ENCODE measurements at regions not wholly inside any gene's neighbourhood (a gene's known extent, or its start where the extent isn't known, plus 50 kb on each side); places are given as distances from the start of the nearest gene placed in this dataset.

GRCh38 chr9:118088090-118088489 lies 383.9 kb downstream of the TLR4 start:
- DNase-seq, result no peak

- DNase-seq, result no peak
Measured at GRCh38 chr9:118091226-118091625, 387.0 kb downstream of the TLR4 start.

- no peak for DNase-seq
Measured at GRCh38 chr9:118091711-118092500, 387.7 kb downstream of the TLR4 start.

- no peak for DNase-seq
Measured at GRCh38 chr9:118094387-118094786, 390.2 kb downstream of the TLR4 start.

GRCh38 chr9:118100529-118101419 lies 396.6 kb downstream of the TLR4 start:
- DNase-seq, result no peak

GRCh38 chr9:118104363-118104762 lies 400.2 kb downstream of the TLR4 start:
- no peak for DNase-seq

GRCh38 chr9:118108971-118109370 lies 404.8 kb downstream of the TLR4 start:
- DNase-seq, result no peak

- no peak for DNase-seq
Measured at GRCh38 chr9:118109542-118109941, 405.3 kb downstream of the TLR4 start.

- no peak for DNase-seq
Measured at GRCh38 chr9:118121361-118121760, 417.2 kb downstream of the TLR4 start.

- DNase-seq, result no peak
Measured at GRCh38 chr9:118128313-118128712, 424.1 kb downstream of the TLR4 start.

- no peak for DNase-seq
Measured at GRCh38 chr9:118129541-118129940, 425.3 kb downstream of the TLR4 start.

GRCh38 chr9:118148990-118149389 lies 444.8 kb downstream of the TLR4 start:
- no peak for DNase-seq

GRCh38 chr9:118156846-118157245 lies 452.6 kb downstream of the TLR4 start:
- DNase-seq, result no peak

- no peak for DNase-seq
Measured at GRCh38 chr9:118162716-118163115, 458.5 kb downstream of the TLR4 start.

GRCh38 chr9:118163751-118164150 lies 459.5 kb downstream of the TLR4 start:
- DNase-seq, result no peak

GRCh38 chr9:118165451-118165850 lies 461.2 kb downstream of the TLR4 start:
- DNase-seq, result no peak

- no peak for DNase-seq
Measured at GRCh38 chr9:118170032-118170955, 466.1 kb downstream of the TLR4 start.

GRCh38 chr9:118177241-118177640 lies 473.0 kb downstream of the TLR4 start:
- DNase-seq, result no peak

- DNase-seq, result no peak
Measured at GRCh38 chr9:118183576-118183975, 479.4 kb downstream of the TLR4 start.

- no peak for DNase-seq
Measured at GRCh38 chr9:118187408-118187807, 483.2 kb downstream of the TLR4 start.

- no peak for DNase-seq
Measured at GRCh38 chr9:118189615-118190014, 485.4 kb downstream of the TLR4 start.

GRCh38 chr9:118192807-118193206 lies 488.6 kb downstream of the TLR4 start:
- DNase-seq, result no peak

GRCh38 chr9:118209343-118209742 lies 505.1 kb downstream of the TLR4 start:
- DNase-seq, result no peak
